ENCODE measurements at regions not wholly inside any gene's neighbourhood (a gene's known extent, or its start where the extent isn't known, plus 50 kb on each side); places are given as distances from the start of the nearest gene placed in this dataset.
A peak's percentile ranks its signal among the peaks of the same experiment; 100 is the strongest.

- no peak overlapping the region for H3K9ac ChIP-seq (ENCODE audit: low read length)
- no peaks in the 10 kb centered on the region for H3K36me3 ChIP-seq (ENCODE audit: insufficient read depth, low read length)
- no peaks in the 10 kb centered on the region for H3K4me1 ChIP-seq (ENCODE audit: low read length)
- H3K4me2 ChIP-seq (ENCODE audit: low read depth, low read length, poor library complexity, severe bottlenecking) = no peak overlapping the region
- peak; percentile 87 for DNase-seq
- H4K20me1 ChIP-seq (ENCODE audit: insufficient read depth, low read depth, low read length) = no peaks in the 10 kb centered on the region
- H3K27me3 ChIP-seq (ENCODE audit: low read length) = no peaks in the 10 kb centered on the region
- H2AFZ ChIP-seq (ENCODE audit: low read length) = no peak overlapping the region
- no peak overlapping the region for H3K27ac ChIP-seq (ENCODE audit: low read length)
- H3K79me2 ChIP-seq (ENCODE audit: low read length) = no peaks in the 10 kb centered on the region
- no peaks in the 10 kb centered on the region for H3K9me3 ChIP-seq (ENCODE audit: low read length)
- no peak overlapping the region for H3K4me3 ChIP-seq (ENCODE audit: low read length)
- no peaks in the 10 kb centered on the region for H3K9me2 ChIP-seq (replicated peaks; ENCODE audit: insufficient read depth, low read length)
Measured at GRCh38 chr1:239951511-239952140, 140.1 kb upstream of the FMN2 start.

- Histone ChIP-seq H3K9me3 (ENCODE audit: low read length) (no peaks in the 10 kb centered on the region), H3K27ac (ENCODE audit: low read length) (no peak overlapping the region), H3K4me3 (ENCODE audit: low read length) (no peak overlapping the region), H2AFZ (ENCODE audit: low read length) (no peak overlapping the region), H3K36me3 (ENCODE audit: insufficient read depth, low read length) (no peaks in the 10 kb centered on the region), H3K9ac (ENCODE audit: low read length) (no peak overlapping the region), H3K79me2 (ENCODE audit: low read length) (no peaks in the 10 kb centered on the region), H3K27me3 (ENCODE audit: low read length) (no peaks in the 10 kb centered on the region), H3K4me2 (ENCODE audit: low read depth, low read length, poor library complexity, severe bottlenecking) (no peak overlapping the region), H3K9me2 (replicated peaks; ENCODE audit: insufficient read depth, low read length) (no peaks in the 10 kb centered on the region), H3K4me1 (ENCODE audit: low read length) (no peaks in the 10 kb centered on the region), H4K20me1 (ENCODE audit: insufficient read depth, low read depth, low read length) (no peaks in the 10 kb centered on the region)
- peak; percentile 61 for DNase-seq
Measured at GRCh38 chr1:239952348-239953308, 139.1 kb upstream of the FMN2 start.

- no peaks in the 10 kb centered on the region for H3K27me3 ChIP-seq (ENCODE audit: low read length)
- H3K9ac ChIP-seq (ENCODE audit: low read length) = no peak overlapping the region
- H3K36me3 ChIP-seq (ENCODE audit: insufficient read depth, low read length) = no peaks in the 10 kb centered on the region
- DNase-seq = no peak
- no peaks in the 10 kb centered on the region for H3K9me2 ChIP-seq (replicated peaks; ENCODE audit: insufficient read depth, low read length)
- no peak overlapping the region for H3K27ac ChIP-seq (ENCODE audit: low read length)
- no peak overlapping the region for H3K4me3 ChIP-seq (ENCODE audit: low read length)
- no peak overlapping the region for H2AFZ ChIP-seq (ENCODE audit: low read length)
- H3K4me1 ChIP-seq (ENCODE audit: low read length) = no peaks in the 10 kb centered on the region
- H3K4me2 ChIP-seq (ENCODE audit: low read depth, low read length, poor library complexity, severe bottlenecking) = no peak overlapping the region
- H3K9me3 ChIP-seq (ENCODE audit: low read length) = no peaks in the 10 kb centered on the region
- H4K20me1 ChIP-seq (ENCODE audit: insufficient read depth, low read depth, low read length) = no peaks in the 10 kb centered on the region
- no peaks in the 10 kb centered on the region for H3K79me2 ChIP-seq (ENCODE audit: low read length)
Measured at GRCh38 chr1:239954836-239955235, 136.8 kb upstream of the FMN2 start.

GRCh38 chr1:239955431-239955830, 136.3 kb upstream of the FMN2 start:
- Histone ChIP-seq H4K20me1 (ENCODE audit: insufficient read depth, low read depth, low read length) (no peaks in the 10 kb centered on the region), H3K4me2 (ENCODE audit: low read depth, low read length, poor library complexity, severe bottlenecking) (no peak overlapping the region)

GRCh38 chr1:239956263-239956662, 135.4 kb upstream of the FMN2 start:
- Histone ChIP-seq H3K79me2 (ENCODE audit: low read length) (no peaks in the 10 kb centered on the region), H3K36me3 (ENCODE audit: insufficient read depth, low read length) (no peaks in the 10 kb centered on the region), H2AFZ (ENCODE audit: low read length) (no peak overlapping the region), H3K9ac (ENCODE audit: low read length) (no peak overlapping the region), H3K4me3 (ENCODE audit: low read length) (no peak overlapping the region), H3K4me2 (ENCODE audit: low read depth, low read length, poor library complexity, severe bottlenecking) (no peak overlapping the region), H3K9me3 (ENCODE audit: low read length) (no peaks in the 10 kb centered on the region), H3K9me2 (replicated peaks; ENCODE audit: insufficient read depth, low read length) (no peaks in the 10 kb centered on the region), H3K27ac (ENCODE audit: low read length) (no peak overlapping the region), H4K20me1 (ENCODE audit: insufficient read depth, low read depth, low read length) (no peaks in the 10 kb centered on the region), H3K27me3 (ENCODE audit: low read length) (no peaks in the 10 kb centered on the region), H3K4me1 (ENCODE audit: low read length) (no peaks in the 10 kb centered on the region)
- DNase-seq = no peak

More at GRCh38 chr1:239955431-239955830, 136.3 kb upstream of the FMN2 start:
- no peaks in the 10 kb centered on the region for H3K4me1 ChIP-seq (ENCODE audit: low read length)
- no peak overlapping the region for H2AFZ ChIP-seq (ENCODE audit: low read length)
- DNase-seq = no peak
- H3K9me3 ChIP-seq (ENCODE audit: low read length) = no peaks in the 10 kb centered on the region
- H3K36me3 ChIP-seq (ENCODE audit: insufficient read depth, low read length) = no peaks in the 10 kb centered on the region
- no peak overlapping the region for H3K27ac ChIP-seq (ENCODE audit: low read length)
- no peak overlapping the region for H3K4me3 ChIP-seq (ENCODE audit: low read length)
- no peaks in the 10 kb centered on the region for H3K9me2 ChIP-seq (replicated peaks; ENCODE audit: insufficient read depth, low read length)
- H3K9ac ChIP-seq (ENCODE audit: low read length) = no peak overlapping the region
- no peaks in the 10 kb centered on the region for H3K79me2 ChIP-seq (ENCODE audit: low read length)
- no peaks in the 10 kb centered on the region for H3K27me3 ChIP-seq (ENCODE audit: low read length)

GRCh38 chr1:239958063-239958462, 133.6 kb upstream of the FMN2 start:
- Histone ChIP-seq H3K27me3 (ENCODE audit: low read length) (no peaks in the 10 kb centered on the region), H3K9ac (ENCODE audit: low read length) (no peak overlapping the region), H3K36me3 (ENCODE audit: insufficient read depth, low read length) (no peaks in the 10 kb centered on the region), H3K79me2 (ENCODE audit: low read length) (no peaks in the 10 kb centered on the region), H4K20me1 (ENCODE audit: insufficient read depth, low read depth, low read length) (no peaks in the 10 kb centered on the region), H3K9me2 (replicated peaks; ENCODE audit: insufficient read depth, low read length) (no peaks in the 10 kb centered on the region), H3K4me2 (ENCODE audit: low read depth, low read length, poor library complexity, severe bottlenecking) (no peak overlapping the region), H3K4me1 (ENCODE audit: low read length) (no peaks in the 10 kb centered on the region), H3K27ac (ENCODE audit: low read length) (no peak overlapping the region), H3K4me3 (ENCODE audit: low read length) (no peak overlapping the region), H2AFZ (ENCODE audit: low read length) (no peak overlapping the region), H3K9me3 (ENCODE audit: low read length) (no peaks in the 10 kb centered on the region)
- no peak for DNase-seq

GRCh38 chr1:239960366-239960765, 131.3 kb upstream of the FMN2 start:
- Histone ChIP-seq H4K20me1 (ENCODE audit: insufficient read depth, low read depth, low read length) (no peaks in the 10 kb centered on the region), H3K4me3 (ENCODE audit: low read length) (no peak overlapping the region), H3K79me2 (ENCODE audit: low read length) (no peaks in the 10 kb centered on the region), H3K27ac (ENCODE audit: low read length) (no peak overlapping the region), H3K27me3 (ENCODE audit: low read length) (no peaks in the 10 kb centered on the region), H3K9me2 (replicated peaks; ENCODE audit: insufficient read depth, low read length) (no peaks in the 10 kb centered on the region), H3K9me3 (ENCODE audit: low read length) (no peaks in the 10 kb centered on the region), H3K9ac (ENCODE audit: low read length) (no peak overlapping the region), H3K36me3 (ENCODE audit: insufficient read depth, low read length) (no peaks in the 10 kb centered on the region), H3K4me2 (ENCODE audit: low read depth, low read length, poor library complexity, severe bottlenecking) (no peak overlapping the region), H3K4me1 (ENCODE audit: low read length) (no peaks in the 10 kb centered on the region), H2AFZ (ENCODE audit: low read length) (no peak overlapping the region)
- DNase-seq = no peak

GRCh38 chr1:239963856-239964255, 127.8 kb upstream of the FMN2 start:
- H3K4me2 ChIP-seq (ENCODE audit: low read depth, low read length, poor library complexity, severe bottlenecking) = no peak overlapping the region
- H4K20me1 ChIP-seq (ENCODE audit: insufficient read depth, low read depth, low read length) = no peaks in the 10 kb centered on the region
- H3K36me3 ChIP-seq (ENCODE audit: insufficient read depth, low read length) = no peaks in the 10 kb centered on the region
- H3K4me1 ChIP-seq (ENCODE audit: low read length) = no peaks in the 10 kb centered on the region
- H3K9me2 ChIP-seq (replicated peaks; ENCODE audit: insufficient read depth, low read length) = no peaks in the 10 kb centered on the region
- H2AFZ ChIP-seq (ENCODE audit: low read length) = no peak overlapping the region
- no peak overlapping the region for H3K27ac ChIP-seq (ENCODE audit: low read length)
- H3K9me3 ChIP-seq (ENCODE audit: low read length) = no peaks in the 10 kb centered on the region
- H3K9ac ChIP-seq (ENCODE audit: low read length) = no peak overlapping the region
- H3K27me3 ChIP-seq (ENCODE audit: low read length) = no peaks in the 10 kb centered on the region
- no peaks in the 10 kb centered on the region for H3K79me2 ChIP-seq (ENCODE audit: low read length)
- no peak for DNase-seq
- no peak overlapping the region for H3K4me3 ChIP-seq (ENCODE audit: low read length)
